ENCODE measurements at regions not wholly inside any gene's neighbourhood (a gene's known extent, or its start where the extent isn't known, plus 50 kb on each side); places are given as distances from the start of the nearest gene placed in this dataset.

DNA sequence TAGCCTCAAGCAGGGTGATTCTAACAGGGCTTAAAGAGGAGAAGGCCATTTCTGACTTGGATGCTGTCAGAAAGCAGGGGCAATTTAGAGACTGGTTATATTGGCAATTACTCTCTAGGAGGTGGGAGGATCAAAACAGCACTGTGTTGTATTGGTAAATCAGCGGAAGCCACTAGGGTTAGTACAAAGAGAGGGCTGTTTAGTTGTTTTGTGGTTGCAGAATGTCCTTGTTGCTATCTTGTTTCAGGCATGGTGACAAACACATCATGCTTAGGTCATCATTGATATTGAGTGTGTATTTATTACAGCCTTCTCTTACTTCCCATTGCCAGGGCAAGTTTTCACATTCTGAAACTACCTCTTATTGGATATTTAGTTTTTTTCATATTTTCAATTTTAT lies 165.3 kb downstream of the TAF11L14 start (continued):
- TF ChIP-seq, protein P1, sequence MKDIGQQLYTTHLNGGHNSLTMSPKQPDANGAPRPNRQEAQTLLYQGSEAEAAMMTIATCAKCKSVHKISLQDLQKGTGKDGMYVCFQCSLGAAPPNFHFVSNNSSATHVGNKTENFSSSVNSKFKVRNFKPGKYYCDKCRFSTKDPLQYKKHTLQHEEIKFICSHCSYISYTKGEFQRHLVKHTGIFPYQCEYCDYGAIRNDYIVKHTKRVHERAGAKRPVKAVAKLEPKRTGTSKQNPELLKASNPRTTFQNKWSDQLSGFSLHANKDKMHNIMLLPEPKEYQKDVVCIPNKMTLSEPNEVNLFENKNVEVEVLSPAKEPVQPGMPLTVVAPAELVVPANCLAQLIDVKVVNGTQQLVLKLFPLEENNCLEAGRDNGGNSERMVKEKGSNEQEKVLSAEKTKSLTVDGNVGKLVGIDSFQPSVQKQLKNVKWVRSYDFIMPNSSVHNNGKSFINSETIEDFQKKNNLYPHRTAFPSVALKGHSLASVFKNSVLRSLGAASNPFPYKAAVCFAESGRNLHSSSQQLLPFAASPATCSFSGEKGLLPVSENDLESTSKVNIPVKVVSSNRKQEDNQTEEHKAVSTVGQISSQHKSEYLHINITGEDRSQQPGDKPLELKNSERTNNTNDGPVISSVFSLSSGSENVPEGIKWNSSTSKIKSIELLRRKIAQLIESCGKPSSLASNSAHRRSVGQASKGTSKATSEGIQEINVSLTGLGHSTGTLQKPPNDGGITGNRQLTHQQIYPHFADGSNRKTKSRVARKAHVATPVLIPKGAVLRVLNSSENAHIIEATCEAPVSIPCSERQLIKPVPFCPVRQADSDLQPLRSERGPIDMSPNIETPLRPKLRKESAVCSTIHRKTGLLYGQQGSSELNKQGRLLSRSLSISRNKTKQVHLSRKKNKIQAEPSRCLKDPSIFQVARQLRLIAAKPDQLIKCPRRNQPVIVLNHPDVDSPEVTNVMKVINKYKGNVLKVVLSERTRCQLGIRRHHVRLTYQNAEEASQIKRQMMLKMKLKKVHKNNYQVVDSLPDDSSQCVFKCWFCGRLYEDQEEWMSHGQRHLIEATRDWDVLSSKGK (CRISPR knock-in tag; IDR thresholded peaks at IDR 0.05), result no peak
- TF ChIP-seq HNRNPK (IDR thresholded peaks at IDR 0.05; ENCODE audit: low read depth, low read length, poor library complexity, severe bottlenecking) (no peak), ZNF347 (CRISPR knock-in tag; IDR thresholded peaks at IDR 0.05; ENCODE audit: low read depth) (no peak), ZNF79 (CRISPR knock-in tag; IDR thresholded peaks at IDR 0.05; ENCODE audit: low read depth) (no peak)
- TF ChIP-seq, protein P2, sequence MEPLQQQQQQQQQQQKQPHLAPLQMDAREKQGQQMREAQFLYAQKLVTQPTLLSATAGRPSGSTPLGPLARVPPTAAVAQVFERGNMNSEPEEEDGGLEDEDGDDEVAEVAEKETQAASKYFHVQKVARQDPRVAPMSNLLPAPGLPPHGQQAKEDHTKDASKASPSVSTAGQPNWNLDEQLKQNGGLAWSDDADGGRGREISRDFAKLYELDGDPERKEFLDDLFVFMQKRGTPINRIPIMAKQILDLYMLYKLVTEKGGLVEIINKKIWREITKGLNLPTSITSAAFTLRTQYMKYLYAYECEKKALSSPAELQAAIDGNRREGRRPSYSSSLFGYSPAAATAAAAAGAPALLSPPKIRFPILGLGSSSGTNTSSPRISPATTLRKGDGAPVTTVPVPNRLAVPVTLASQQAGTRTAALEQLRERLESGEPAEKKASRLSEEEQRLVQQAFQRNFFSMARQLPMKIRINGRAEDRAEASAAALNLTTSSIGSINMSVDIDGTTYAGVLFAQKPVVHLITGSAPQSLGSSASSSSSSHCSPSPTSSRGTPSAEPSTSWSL (CRISPR knock-in tag; IDR thresholded peaks at IDR 0.05; ENCODE audit: borderline replicate concordance), result no peak

DNA sequence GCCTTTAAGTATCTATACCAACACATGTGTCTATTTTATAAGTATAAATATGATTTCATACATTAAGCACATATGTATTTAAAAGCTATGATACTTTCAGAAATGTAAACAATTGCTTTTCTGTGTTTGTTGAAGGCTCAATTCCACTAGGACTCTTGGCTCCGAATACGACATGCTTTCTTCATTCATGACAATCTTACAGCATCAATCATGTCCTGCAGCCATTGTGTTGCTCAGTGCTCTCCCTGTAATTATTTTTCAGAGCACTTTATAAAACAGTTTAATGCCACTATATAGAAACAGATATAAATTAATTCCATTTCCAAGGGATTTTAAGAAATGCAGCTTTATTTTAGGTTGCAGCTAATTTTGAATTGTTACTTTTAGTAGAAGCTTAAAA lies 167.3 kb downstream of the TAF11L14 start:
- Histone ChIP-seq H3K27ac (ENCODE audit: extremely low read depth, low read depth, low read length) (no peak overlapping the region), H3K27me3 (ENCODE audit: control insufficient read depth in 2 of 2, insufficient read depth in 2 of 2, low read length in 2 of 2) (no peaks in the 10 kb centered on the region), H3K36me3 (ENCODE audit: control insufficient read depth, insufficient read depth, low read length) (no peaks in the 10 kb centered on the region), H3K4me3 (no peak overlapping the region), H4K20me1 (replicated peaks; ENCODE audit: control insufficient read depth, insufficient read depth, low read length) (no peaks in the 10 kb centered on the region), H3K4me1 (replicated peaks in 1 of 2; ENCODE audit: control insufficient read depth in 2 of 2, insufficient read depth in 2 of 2, low read length in 2 of 2) (no peaks in the 10 kb centered on the region), H3K9me3 (replicated peaks; ENCODE audit: control insufficient read depth, insufficient read depth, low read depth, low read length) (no peaks in the 10 kb centered on the region), H3K4me2 (ENCODE audit: insufficient read depth, low read length) (no peak overlapping the region), H3K9ac (ENCODE audit: insufficient read depth in 1 of 2, low read depth in 2 of 2, low read length in 2 of 2) (no peak overlapping the region), H3K79me2 (ENCODE audit: control insufficient read depth, insufficient read depth, low read length) (no peaks in the 10 kb centered on the region), H2AFZ (ENCODE audit: low read depth, low read length) (no peak overlapping the region), H3K9me1 (ENCODE audit: control insufficient read depth, insufficient read depth, low read length) (no peaks in the 10 kb centered on the region)
- no TSS peak for BruUV-seq (replicated peaks)
- no peak for ATAC-seq
- CTCF ChIA-PET (ENCODE audit: low intra/inter-chr PET ratio), result no interaction called here
- intact Hi-C loops (cut with micrococcal nuclease) (no loop called here), in situ Hi-C loops (cut with MboI) (no loop called here)
- no peak for DNase-seq (ENCODE audit: extremely low read depth in 1 of 4, low spot score in 3 of 4)
- POLR2A ChIA-PET, result no interaction called here
- 0% methylated on average over 2 of the region's 2 CpGs for WGBS (ENCODE audit: insufficient coverage, low coverage, missing lambda C conversion rate)
- no peak for FAIRE-seq
- no peak for TF ChIP-seq POLR2AphosphoS2 (IDR thresholded peaks at IDR 0.05; ENCODE audit: low read length)
- TF ChIP-seq, protein P3, sequence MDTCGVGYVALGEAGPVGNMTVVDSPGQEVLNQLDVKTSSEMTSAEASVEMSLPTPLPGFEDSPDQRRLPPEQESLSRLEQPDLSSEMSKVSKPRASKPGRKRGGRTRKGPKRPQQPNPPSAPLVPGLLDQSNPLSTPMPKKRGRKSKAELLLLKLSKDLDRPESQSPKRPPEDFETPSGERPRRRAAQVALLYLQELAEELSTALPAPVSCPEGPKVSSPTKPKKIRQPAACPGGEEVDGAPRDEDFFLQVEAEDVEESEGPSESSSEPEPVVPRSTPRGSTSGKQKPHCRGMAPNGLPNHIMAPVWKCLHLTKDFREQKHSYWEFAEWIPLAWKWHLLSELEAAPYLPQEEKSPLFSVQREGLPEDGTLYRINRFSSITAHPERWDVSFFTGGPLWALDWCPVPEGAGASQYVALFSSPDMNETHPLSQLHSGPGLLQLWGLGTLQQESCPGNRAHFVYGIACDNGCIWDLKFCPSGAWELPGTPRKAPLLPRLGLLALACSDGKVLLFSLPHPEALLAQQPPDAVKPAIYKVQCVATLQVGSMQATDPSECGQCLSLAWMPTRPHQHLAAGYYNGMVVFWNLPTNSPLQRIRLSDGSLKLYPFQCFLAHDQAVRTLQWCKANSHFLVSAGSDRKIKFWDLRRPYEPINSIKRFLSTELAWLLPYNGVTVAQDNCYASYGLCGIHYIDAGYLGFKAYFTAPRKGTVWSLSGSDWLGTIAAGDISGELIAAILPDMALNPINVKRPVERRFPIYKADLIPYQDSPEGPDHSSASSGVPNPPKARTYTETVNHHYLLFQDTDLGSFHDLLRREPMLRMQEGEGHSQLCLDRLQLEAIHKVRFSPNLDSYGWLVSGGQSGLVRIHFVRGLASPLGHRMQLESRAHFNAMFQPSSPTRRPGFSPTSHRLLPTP (IDR thresholded peaks at IDR 0.05; ENCODE audit: borderline replicate concordance, extremely low read depth, insufficient read length), result no peak
- no peak for TF ChIP-seq HIVEP1 (CRISPR knock-in tag; IDR thresholded peaks at IDR 0.05)
- TF ChIP-seq MTA3 (IDR thresholded peaks at IDR 0.05; ENCODE audit: borderline replicate concordance), result no peak
- no peak for TF ChIP-seq SMAD4 (CRISPR knock-in tag; conservative IDR thresholded peaks at IDR 0.05)
- TF ChIP-seq ZSCAN32 (CRISPR knock-in tag; IDR thresholded peaks at IDR 0.05), result no peak
- TF ChIP-seq FOXP1 (CRISPR knock-in tag; IDR thresholded peaks at IDR 0.05), result no peak
- TF ChIP-seq ZNF121 (CRISPR knock-in tag; conservative IDR thresholded peaks at IDR 0.05), result no peak
- TF ChIP-seq RHOXF2B (CRISPR knock-in tag; conservative IDR thresholded peaks at IDR 0.05), result no peak
